ENCODE measurements at regions not wholly inside any gene's neighbourhood (a gene's known extent, or its start where the extent isn't known, plus 50 kb on each side); places are given as distances from the start of the nearest gene placed in this dataset.

DNA sequence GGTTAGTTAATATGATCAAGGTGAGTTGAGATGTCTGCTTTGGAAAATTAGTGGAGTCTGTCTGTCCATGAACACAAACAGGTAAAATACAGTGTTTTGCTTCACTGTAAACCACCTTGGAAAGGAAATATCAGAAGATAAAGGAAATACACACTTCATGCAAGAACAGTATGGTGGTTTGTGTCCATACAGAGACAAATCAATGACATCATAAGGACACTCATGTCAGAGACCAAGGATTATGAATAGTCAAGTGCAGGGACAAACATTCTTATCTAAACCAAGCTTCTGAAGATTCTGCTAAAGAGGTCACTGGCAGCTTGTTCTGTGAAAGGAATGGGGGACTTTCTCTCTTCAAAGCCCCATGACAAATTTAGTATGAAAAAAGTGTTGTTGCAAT lies 322.9 kb upstream of the F9 start:
- Histone ChIP-seq H3K4me3 (no peak overlapping the region), H3K36me3 (no peaks in the 10 kb centered on the region), H3K4me1 (no peaks in the 10 kb centered on the region), H3K9me3 (no peaks in the 10 kb centered on the region), H3K27ac (no peak overlapping the region), H3K27me3 (peaks cover 0 to 5% of the 10 kb centered on the region in 2 donors)
- intact Hi-C loops (cut with DNase I), result no loop called here
- TF ChIP-seq, protein P1, sequence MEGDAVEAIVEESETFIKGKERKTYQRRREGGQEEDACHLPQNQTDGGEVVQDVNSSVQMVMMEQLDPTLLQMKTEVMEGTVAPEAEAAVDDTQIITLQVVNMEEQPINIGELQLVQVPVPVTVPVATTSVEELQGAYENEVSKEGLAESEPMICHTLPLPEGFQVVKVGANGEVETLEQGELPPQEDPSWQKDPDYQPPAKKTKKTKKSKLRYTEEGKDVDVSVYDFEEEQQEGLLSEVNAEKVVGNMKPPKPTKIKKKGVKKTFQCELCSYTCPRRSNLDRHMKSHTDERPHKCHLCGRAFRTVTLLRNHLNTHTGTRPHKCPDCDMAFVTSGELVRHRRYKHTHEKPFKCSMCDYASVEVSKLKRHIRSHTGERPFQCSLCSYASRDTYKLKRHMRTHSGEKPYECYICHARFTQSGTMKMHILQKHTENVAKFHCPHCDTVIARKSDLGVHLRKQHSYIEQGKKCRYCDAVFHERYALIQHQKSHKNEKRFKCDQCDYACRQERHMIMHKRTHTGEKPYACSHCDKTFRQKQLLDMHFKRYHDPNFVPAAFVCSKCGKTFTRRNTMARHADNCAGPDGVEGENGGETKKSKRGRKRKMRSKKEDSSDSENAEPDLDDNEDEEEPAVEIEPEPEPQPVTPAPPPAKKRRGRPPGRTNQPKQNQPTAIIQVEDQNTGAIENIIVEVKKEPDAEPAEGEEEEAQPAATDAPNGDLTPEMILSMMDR (IDR thresholded peaks at IDR 0.05), result no peak
- TF ChIP-seq POLR2A (IDR thresholded peaks at IDR 0.05), result no peak
- DNase-seq, result no peak
- no peak for ATAC-seq

DNA sequence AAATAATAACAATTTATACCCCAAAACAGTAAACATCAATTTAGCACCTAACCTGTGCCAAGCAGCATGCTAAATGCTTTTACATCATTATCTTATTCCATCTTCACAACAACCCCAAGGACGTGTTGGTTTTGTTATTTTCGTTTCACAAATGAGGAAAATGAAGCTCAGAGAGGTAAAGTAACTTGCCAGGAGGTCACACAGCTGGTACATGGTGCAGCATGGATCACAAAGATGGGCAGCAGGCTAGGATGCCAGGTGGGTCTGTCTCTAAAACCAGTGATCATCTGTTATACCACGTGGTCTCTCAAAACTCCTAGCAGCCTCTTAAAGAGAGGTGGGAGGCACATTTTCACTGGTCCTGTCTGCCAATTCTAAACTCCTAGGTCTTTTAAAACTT lies 323.6 kb upstream of the F9 start:
- TF ChIP-seq, protein P1 (IDR thresholded peaks at IDR 0.05), result no peak
- TF ChIP-seq POLR2A (IDR thresholded peaks at IDR 0.05), result no peak
- ATAC-seq (no peak), DNase-seq (no peak)
- no peaks in the 10 kb centered on the region for H3K9me3 ChIP-seq
- no peaks in the 10 kb centered on the region for H3K36me3 ChIP-seq
- intact Hi-C loops (cut with DNase I), result no loop called here
- peaks cover 0 to 5% of the 10 kb centered on the region in 2 donors for H3K27me3 ChIP-seq
- H3K27ac ChIP-seq, result no peak overlapping the region
- no peak overlapping the region for H3K4me3 ChIP-seq
- WGBS (ENCODE audit: insufficient coverage, low coverage, low lambda C conversion rate, missing lambda C conversion rate), result 5% methylated on average over 2 of the region's 3 CpGs
- H3K4me1 ChIP-seq, result no peaks in the 10 kb centered on the region

DNA sequence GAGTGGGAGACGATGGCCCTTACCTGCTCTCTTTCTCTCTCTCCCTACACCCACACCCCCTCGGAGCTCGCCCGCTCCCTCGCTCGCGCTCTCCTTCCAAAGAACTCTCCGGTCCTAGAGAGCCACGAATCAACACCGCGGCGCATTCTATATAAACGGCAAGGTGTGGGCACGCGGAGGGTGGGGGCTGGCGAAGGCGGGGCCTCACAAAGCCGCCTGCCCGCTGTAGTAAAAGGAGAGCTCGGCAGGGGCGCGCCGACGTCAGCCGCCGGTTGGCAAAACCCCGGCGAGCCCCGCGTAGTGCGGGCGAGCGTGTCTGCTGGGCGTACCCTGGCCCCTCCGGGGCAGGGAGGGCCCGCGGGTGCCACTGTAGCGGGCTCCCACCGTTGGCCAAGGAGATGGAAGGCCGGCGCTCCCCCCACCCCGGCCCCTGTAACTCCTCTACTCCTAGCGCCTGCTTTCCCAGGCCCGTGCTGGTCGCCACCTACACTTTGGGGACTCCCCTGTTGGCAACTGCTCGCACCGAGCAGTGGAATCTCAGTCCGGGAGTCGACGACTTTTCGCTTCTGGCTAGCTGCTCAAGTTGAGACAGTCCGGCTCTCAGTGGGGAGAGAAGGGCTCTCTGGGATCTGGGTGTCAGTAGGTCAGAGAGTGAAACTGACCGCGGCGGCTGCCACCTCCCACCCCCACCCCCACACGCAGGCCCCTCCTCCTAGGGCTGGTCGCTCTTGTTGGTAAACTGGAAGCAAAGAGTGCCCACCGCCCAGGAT lies 325.5 kb upstream of the F9 start:
- ATAC-seq, result peak; percentile 50 to 70 (median 66)
- Histone ChIP-seq H3K4me1 (no peaks in the 10 kb centered on the region), H3K9me3 (no peaks in the 10 kb centered on the region), H3K36me3 (no peaks in the 10 kb centered on the region), H3K27ac (no peak overlapping the region), H3K27me3 (peaks cover 0 to 5% of the 10 kb centered on the region in 2 donors), H3K4me3 (peak overlapping the region; percentile 31 to 48 (median 44))
- WGBS (ENCODE audit: insufficient coverage, low coverage, low lambda C conversion rate, missing lambda C conversion rate), result 18% methylated on average over 19 of the region's 58 CpGs
- TF ChIP-seq POLR2A (IDR thresholded peaks at IDR 0.05), result peak; percentile 29
- TF ChIP-seq, protein P1 (IDR thresholded peaks at IDR 0.05), result no peak
- peak; percentile 41 to 56 (median 45) for DNase-seq
- intact Hi-C loops (cut with DNase I), result no loop called here

DNA sequence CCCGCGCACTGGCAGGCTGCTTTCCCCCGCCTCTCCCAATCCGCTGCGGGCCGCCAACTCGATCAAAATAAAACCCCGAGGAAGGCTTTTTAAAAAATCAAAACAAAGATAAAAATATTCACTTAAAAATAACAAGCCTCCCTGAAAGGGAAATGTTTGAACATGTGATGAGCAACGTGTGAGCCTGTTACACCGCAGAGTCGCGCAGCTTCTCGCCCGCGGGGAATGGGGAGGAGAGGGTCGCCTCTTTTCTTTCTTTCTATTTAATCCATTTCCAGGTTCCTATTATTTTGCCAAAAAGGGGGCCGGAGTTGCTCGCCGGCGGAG lies 326.0 kb upstream of the F9 start:
- TF ChIP-seq, protein P1 (IDR thresholded peaks at IDR 0.05), result no peak
- no peak for TF ChIP-seq POLR2A (IDR thresholded peaks at IDR 0.05)
- intact Hi-C loops (cut with DNase I), result no loop called here
- ATAC-seq, result no peak
- Histone ChIP-seq H3K9me3 (no peaks in the 10 kb centered on the region), H3K36me3 (no peaks in the 10 kb centered on the region), H3K4me1 (no peaks in the 10 kb centered on the region), H3K4me3 (peak overlapping the region; percentile 31 to 48 (median 44)), H3K27me3 (peaks cover 0 to 5% of the 10 kb centered on the region in 2 donors), H3K27ac (no peak overlapping the region)
- 18% methylated on average over 20 of the region's 20 CpGs for WGBS (ENCODE audit: insufficient coverage, low coverage, low lambda C conversion rate, missing lambda C conversion rate)
- no peak for DNase-seq
